ENCODE measurements at regions not wholly inside any gene's neighbourhood (a gene's known extent, or its start where the extent isn't known, plus 50 kb on each side); places are given as distances from the start of the nearest gene placed in this dataset.
A peak's percentile ranks its signal among the peaks of the same experiment; 100 is the strongest.

- Histone ChIP-seq H2BK12ac (ENCODE audit: low read length in 2 of 2) (no peak overlapping the region), H3K23ac (ENCODE audit: low read length in 2 of 2) (no peak overlapping the region), H3K4me2 (ENCODE audit: low read length, poor library complexity, severe bottlenecking) (no peak overlapping the region), H3K36me3 (ENCODE audit: control insufficient read depth in 1 of 2, insufficient read depth in 2 of 2, low read depth in 1 of 2, low read length in 2 of 2) (no peaks in the 10 kb centered on the region), H2AK5ac (ENCODE audit: low read length, severe bottlenecking) (no peak overlapping the region), H2BK15ac (ENCODE audit: low read depth, poor library complexity, severe bottlenecking) (no peak overlapping the region), H2AFZ (ENCODE audit: low read depth, low read length) (no peak overlapping the region), H3K4me1 (ENCODE audit: control insufficient read depth, insufficient read depth, low read depth, low read length) (no peaks in the 10 kb centered on the region), H3K18ac (ENCODE audit: low read depth in 1 of 2, low read length in 2 of 2) (no peak overlapping the region), H4K8ac (ENCODE audit: low read length) (no peak overlapping the region), H2BK5ac (ENCODE audit: low read depth, low read length, poor library complexity, severe bottlenecking) (no peak overlapping the region), H3K4me3 (ENCODE audit: insufficient read depth in 1 of 2, low read depth in 1 of 2, low read length in 2 of 2) (no peak overlapping the region), H3K9me3 (ENCODE audit: control insufficient read depth, low read length) (no peaks in the 10 kb centered on the region), H4K91ac (ENCODE audit: low read length) (no peak overlapping the region), H2BK120ac (ENCODE audit: low read depth, low read length) (no peak overlapping the region), H3K27ac (ENCODE audit: low read length, poor library complexity, severe bottlenecking) (no peak overlapping the region), H3K9ac (ENCODE audit: low read length) (no peak overlapping the region), H3K79me1 (replicated peaks; ENCODE audit: low read length, poor library complexity, severe bottlenecking) (no peaks in the 10 kb centered on the region), H3K4ac (ENCODE audit: low read depth in 1 of 2, low read length in 2 of 2) (no peak overlapping the region), H3K27me3 (ENCODE audit: control insufficient read depth in 1 of 2, insufficient read depth in 1 of 2, low read length in 2 of 2) (peaks cover 19 to 36% of the 10 kb centered on the region in 2 experiments), H3K14ac (ENCODE audit: low read length in 2 of 2) (no peak overlapping the region)
- 95% methylated on average over 6 of the region's 6 CpGs for WGBS
- no peak for DNase-seq
Measured at GRCh38 chr3:194961571-194961970, 275.9 kb downstream of the FAM43A start.

GRCh38 chr3:194962056-194962455 lies 276.4 kb downstream of the FAM43A start:
- Histone ChIP-seq H3K4ac (ENCODE audit: low read depth in 1 of 2, low read length in 2 of 2) (no peak overlapping the region), H4K91ac (ENCODE audit: low read length) (no peak overlapping the region), H3K4me2 (ENCODE audit: low read length, poor library complexity, severe bottlenecking) (no peak overlapping the region), H2BK5ac (ENCODE audit: low read depth, low read length, poor library complexity, severe bottlenecking) (no peak overlapping the region), H3K4me3 (ENCODE audit: insufficient read depth in 1 of 2, low read depth in 1 of 2, low read length in 2 of 2) (no peak overlapping the region), H3K14ac (ENCODE audit: low read length in 2 of 2) (no peak overlapping the region), H3K36me3 (ENCODE audit: control insufficient read depth in 1 of 2, insufficient read depth in 2 of 2, low read depth in 1 of 2, low read length in 2 of 2) (no peaks in the 10 kb centered on the region), H3K9me3 (ENCODE audit: control insufficient read depth, low read length) (no peaks in the 10 kb centered on the region), H3K27me3 (ENCODE audit: control insufficient read depth in 1 of 2, insufficient read depth in 1 of 2, low read length in 2 of 2) (peaks cover 14 to 36% of the 10 kb centered on the region in 2 experiments), H2AK5ac (ENCODE audit: low read length, severe bottlenecking) (no peak overlapping the region), H2AFZ (ENCODE audit: low read depth, low read length) (no peak overlapping the region), H3K4me1 (ENCODE audit: control insufficient read depth, insufficient read depth, low read depth, low read length) (no peaks in the 10 kb centered on the region), H2BK15ac (ENCODE audit: low read depth, poor library complexity, severe bottlenecking) (no peak overlapping the region), H3K18ac (ENCODE audit: low read depth in 1 of 2, low read length in 2 of 2) (no peak overlapping the region), H4K8ac (ENCODE audit: low read length) (no peak overlapping the region), H2BK12ac (ENCODE audit: low read length in 2 of 2) (no peak overlapping the region), H3K79me1 (replicated peaks; ENCODE audit: low read length, poor library complexity, severe bottlenecking) (no peaks in the 10 kb centered on the region), H3K27ac (ENCODE audit: low read length, poor library complexity, severe bottlenecking) (no peak overlapping the region), H3K9ac (ENCODE audit: low read length) (no peak overlapping the region), H2BK120ac (ENCODE audit: low read depth, low read length) (no peak overlapping the region), H3K23ac (ENCODE audit: low read length in 2 of 2) (no peak overlapping the region)
- no peak for DNase-seq
- 99% methylated on average over 2 of the region's 2 CpGs for WGBS

GRCh38 chr3:194964809-194965208 lies 279.1 kb downstream of the FAM43A start:
- Histone ChIP-seq H3K4me1 (ENCODE audit: control insufficient read depth, insufficient read depth, low read depth, low read length) (no peaks in the 10 kb centered on the region), H3K9ac (ENCODE audit: low read length) (no peak overlapping the region), H3K27me3 (ENCODE audit: control insufficient read depth in 1 of 2, insufficient read depth in 1 of 2, low read length in 2 of 2) (peaks cover 9 to 41% of the 10 kb centered on the region in 2 experiments), H3K18ac (ENCODE audit: low read depth in 1 of 2, low read length in 2 of 2) (no peak overlapping the region), H2AFZ (ENCODE audit: low read depth, low read length) (no peak overlapping the region), H3K79me1 (replicated peaks; ENCODE audit: low read length, poor library complexity, severe bottlenecking) (no peaks in the 10 kb centered on the region), H3K4ac (ENCODE audit: low read depth in 1 of 2, low read length in 2 of 2) (no peak overlapping the region), H4K8ac (ENCODE audit: low read length) (no peak overlapping the region), H4K91ac (ENCODE audit: low read length) (no peak overlapping the region), H3K14ac (ENCODE audit: low read length in 2 of 2) (no peak overlapping the region), H3K4me3 (ENCODE audit: insufficient read depth in 1 of 2, low read depth in 1 of 2, low read length in 2 of 2) (no peak overlapping the region), H2BK15ac (ENCODE audit: low read depth, poor library complexity, severe bottlenecking) (no peak overlapping the region), H2BK12ac (ENCODE audit: low read length in 2 of 2) (no peak overlapping the region), H2BK120ac (ENCODE audit: low read depth, low read length) (no peak overlapping the region), H2BK5ac (ENCODE audit: low read depth, low read length, poor library complexity, severe bottlenecking) (no peak overlapping the region), H2AK5ac (ENCODE audit: low read length, severe bottlenecking) (no peak overlapping the region), H3K36me3 (ENCODE audit: control insufficient read depth in 1 of 2, insufficient read depth in 2 of 2, low read depth in 1 of 2, low read length in 2 of 2) (no peaks in the 10 kb centered on the region), H3K4me2 (ENCODE audit: low read length, poor library complexity, severe bottlenecking) (no peak overlapping the region), H3K23ac (ENCODE audit: low read length in 2 of 2) (no peak overlapping the region), H3K27ac (ENCODE audit: low read length, poor library complexity, severe bottlenecking) (no peak overlapping the region), H3K9me3 (ENCODE audit: control insufficient read depth, low read length) (no peaks in the 10 kb centered on the region)
- DNase-seq, result no peak
- WGBS, result 93% methylated on average over 2 of the region's 3 CpGs

- no peaks in the 10 kb centered on the region for H3K4me1 ChIP-seq (ENCODE audit: control insufficient read depth, insufficient read depth, low read depth, low read length)
- no peaks in the 10 kb centered on the region for H3K36me3 ChIP-seq (ENCODE audit: control insufficient read depth in 1 of 2, insufficient read depth in 2 of 2, low read depth in 1 of 2, low read length in 2 of 2)
- 83% methylated on average over 17 of the region's 17 CpGs for WGBS
- no peaks in the 10 kb centered on the region for H3K9me3 ChIP-seq (ENCODE audit: control insufficient read depth, low read length)
- no peaks in the 10 kb centered on the region for H3K79me1 ChIP-seq (replicated peaks; ENCODE audit: low read length, poor library complexity, severe bottlenecking)
- H3K27ac ChIP-seq (ENCODE audit: low read length, poor library complexity, severe bottlenecking), result no peak overlapping the region
- H3K23ac ChIP-seq (ENCODE audit: low read length in 2 of 2), result no peak overlapping the region
- no peak overlapping the region for H3K4ac ChIP-seq (ENCODE audit: low read depth in 1 of 2, low read length in 2 of 2)
- H2BK15ac ChIP-seq (ENCODE audit: low read depth, poor library complexity, severe bottlenecking), result no peak overlapping the region
- no peak overlapping the region for H3K18ac ChIP-seq (ENCODE audit: low read depth in 1 of 2, low read length in 2 of 2)
- no peak overlapping the region for H2AFZ ChIP-seq (ENCODE audit: low read depth, low read length)
- H3K14ac ChIP-seq (ENCODE audit: low read length in 2 of 2), result no peak overlapping the region
- H3K27me3 ChIP-seq (ENCODE audit: control insufficient read depth in 1 of 2, insufficient read depth in 1 of 2, low read length in 2 of 2), result peaks cover 24 to 29% of the 10 kb centered on the region in 2 experiments
- H3K4me2 ChIP-seq (ENCODE audit: low read length, poor library complexity, severe bottlenecking), result no peak overlapping the region
- no peak overlapping the region for H4K8ac ChIP-seq (ENCODE audit: low read length)
- H2BK120ac ChIP-seq (ENCODE audit: low read depth, low read length), result no peak overlapping the region
- H3K4me3 ChIP-seq (ENCODE audit: insufficient read depth in 1 of 2, low read depth in 1 of 2, low read length in 2 of 2), result peak overlapping the region in 1 of 2 experiments; percentile 60
- no peak overlapping the region for H2BK5ac ChIP-seq (ENCODE audit: low read depth, low read length, poor library complexity, severe bottlenecking)
- peak overlapping the region; percentile 1 for H3K9ac ChIP-seq (ENCODE audit: low read length)
- DNase-seq, result no peak
- H2AK5ac ChIP-seq (ENCODE audit: low read length, severe bottlenecking), result no peak overlapping the region
- no peak overlapping the region for H4K91ac ChIP-seq (ENCODE audit: low read length)
- H2BK12ac ChIP-seq (ENCODE audit: low read length in 2 of 2), result no peak overlapping the region
Measured at GRCh38 chr3:194967151-194968117, 281.8 kb downstream of the FAM43A start.

All from mesenchymal stem cell (in vitro differentiated cells and primary cell).